ENCODE measurements at regions not wholly inside any gene's neighbourhood (a gene's known extent, or its start where the extent isn't known, plus 50 kb on each side); places are given as distances from the start of the nearest gene placed in this dataset.
"Not testable (repeated sequence)": the region's sequence is repeated elsewhere in the genome, so short reads cannot be mapped to it uniquely, and the experiment has no call there.

DNA sequence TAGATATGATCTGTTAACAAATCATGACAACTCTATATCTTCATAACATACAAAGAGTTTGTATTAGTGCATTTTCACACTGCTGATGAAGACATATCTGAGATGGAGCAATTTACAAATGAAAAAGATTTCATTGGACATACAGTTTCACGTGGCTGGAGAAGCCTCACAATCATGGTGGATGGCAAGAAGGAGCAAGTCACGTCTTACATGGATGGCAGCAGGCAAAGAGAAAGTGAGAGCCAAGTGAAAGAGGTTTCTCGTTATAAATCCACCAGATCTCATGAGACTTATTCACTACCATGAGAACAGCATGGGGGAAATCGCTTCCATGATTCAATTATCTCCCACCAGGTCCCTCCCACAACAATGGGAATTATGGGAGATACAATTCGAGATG lies 157.6 kb downstream of the DUSP6 start:
- H3K9me3 Mint-ChIP-seq, result peaks cover 6% of the 10 kb centered on the region
- no peak overlapping the region for H3K27ac Mint-ChIP-seq
- DNase-seq, result no peak
- no peaks in the 10 kb centered on the region for H3K4me1 Mint-ChIP-seq
- peaks cover 6% of the 10 kb centered on the region for H3K36me3 Mint-ChIP-seq (ENCODE audit: low read depth)
- H3K27me3 Mint-ChIP-seq, result no peaks in the 10 kb centered on the region
- ChIA-PET POLR2A (no interaction called here), CTCF (interaction anchor here (0.7 kb wide), 1 partner anchor 121 kb away, joined by 3 read pairs; no protein-coding TSS in a partner anchor)
- H3K4me3 Mint-ChIP-seq, result no peak overlapping the region

GRCh38 chr12:89192429-89192828 lies 159.9 kb downstream of the DUSP6 start:
- Mint-ChIP-seq H3K27ac (no peak overlapping the region), H3K27me3 (no peaks in the 10 kb centered on the region), H3K36me3 (ENCODE audit: low read depth) (peaks cover 18% of the 10 kb centered on the region), H3K4me3 (no peak overlapping the region), H3K9me3 (peaks cover 21% of the 10 kb centered on the region), H3K4me1 (no peaks in the 10 kb centered on the region)
- POLR2A ChIA-PET, result no interaction called here
- no peak for DNase-seq
- CTCF ChIA-PET, result interaction anchor here (0.6 to 2.0 kb wide), 5 partner anchors 10 to 1125 kb away, joined by 3 to 8 read pairs (median 5); no protein-coding TSS in a partner anchor

GRCh38 chr12:89191597-89191996 lies 160.7 kb downstream of the DUSP6 start:
- H3K27ac Mint-ChIP-seq, POLR2A ChIA-PET, DNase-seq, CTCF ChIA-PET, H3K4me3 Mint-ChIP-seq, H3K4me1 Mint-ChIP-seq, H3K27me3 Mint-ChIP-seq: not testable (repeated sequence)
- Mint-ChIP-seq H3K9me3 (peaks cover 21% of the 10 kb centered on the region), H3K36me3 (ENCODE audit: low read depth) (peaks cover 19% of the 10 kb centered on the region)

DNA sequence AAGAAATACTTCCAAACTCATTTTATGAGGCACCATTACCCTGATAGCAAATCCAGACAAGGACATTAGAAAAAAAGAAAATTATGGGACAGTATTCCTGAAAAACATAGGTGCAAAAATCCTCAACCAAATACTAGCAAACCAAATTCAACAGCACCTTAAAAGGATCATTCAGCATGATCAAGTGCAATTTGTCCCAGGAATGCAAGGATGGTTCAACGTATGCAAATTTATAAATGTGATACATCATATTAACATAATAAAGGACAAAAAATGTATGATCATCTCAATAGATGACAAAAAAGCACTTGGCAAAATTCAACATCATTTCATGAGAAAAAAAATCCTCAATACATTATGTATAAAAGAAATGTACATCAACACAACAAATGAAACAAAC lies 162.9 kb downstream of the DUSP6 start:
- Mint-ChIP-seq H3K27me3 (no peaks in the 10 kb centered on the region), H3K4me3 (no peak overlapping the region), H3K9me3 (peaks cover 27% of the 10 kb centered on the region), H3K36me3 (ENCODE audit: low read depth) (peaks cover 22% of the 10 kb centered on the region), H3K4me1 (no peaks in the 10 kb centered on the region), H3K27ac (no peak overlapping the region)
- CTCF ChIA-PET, result interaction anchor here (0.6 kb wide), 1 partner anchor 9 kb away, joined by 3 read pairs; no protein-coding TSS in a partner anchor
- POLR2A ChIA-PET, result no interaction called here
- DNase-seq, result no peak

GRCh38 chr12:89187507-89187906 lies 164.8 kb downstream of the DUSP6 start:
- CTCF ChIA-PET, result interaction anchor here (0.7 kb wide), 1 partner anchor 18 kb away, joined by 7 read pairs; no protein-coding TSS in a partner anchor
- H3K4me3 Mint-ChIP-seq, result no peak overlapping the region
- H3K27me3 Mint-ChIP-seq, result no peaks in the 10 kb centered on the region
- H3K36me3 Mint-ChIP-seq (ENCODE audit: low read depth), result peaks cover 29% of the 10 kb centered on the region
- POLR2A ChIA-PET, result no interaction called here
- peaks cover 32% of the 10 kb centered on the region for H3K9me3 Mint-ChIP-seq
- no peak overlapping the region for H3K27ac Mint-ChIP-seq
- peaks cover 1% of the 10 kb centered on the region for H3K4me1 Mint-ChIP-seq
- DNase-seq, result no peak

DNA sequence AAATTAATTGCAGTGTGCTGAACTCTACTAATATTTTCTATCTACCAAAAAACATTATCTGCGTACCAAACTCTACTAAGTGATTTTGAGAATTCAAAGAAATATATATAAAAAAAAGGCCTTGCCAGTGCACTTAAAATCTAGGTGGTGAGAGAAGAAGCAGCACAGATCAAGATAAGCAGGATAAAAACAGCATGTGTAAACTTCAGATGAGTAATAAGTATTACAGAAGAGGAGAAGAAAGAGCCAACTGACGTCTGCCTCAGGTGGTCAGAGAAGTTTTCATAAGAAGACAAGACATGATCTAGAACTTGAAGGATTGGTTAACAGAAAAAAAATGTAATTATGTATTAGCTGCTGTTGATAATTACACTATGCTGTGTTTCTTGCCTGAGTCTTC lies 166.4 kb downstream of the DUSP6 start:
- ChIA-PET CTCF (no interaction called here), POLR2A (no interaction called here)
- Mint-ChIP-seq H3K27me3 (no peaks in the 10 kb centered on the region), H3K9me3 (peaks cover 29% of the 10 kb centered on the region), H3K36me3 (ENCODE audit: low read depth) (peaks cover 30% of the 10 kb centered on the region), H3K4me3 (no peak overlapping the region), H3K4me1 (peaks cover 14% of the 10 kb centered on the region), H3K27ac (no peak overlapping the region)
- DNase-seq, result no peak

DNA sequence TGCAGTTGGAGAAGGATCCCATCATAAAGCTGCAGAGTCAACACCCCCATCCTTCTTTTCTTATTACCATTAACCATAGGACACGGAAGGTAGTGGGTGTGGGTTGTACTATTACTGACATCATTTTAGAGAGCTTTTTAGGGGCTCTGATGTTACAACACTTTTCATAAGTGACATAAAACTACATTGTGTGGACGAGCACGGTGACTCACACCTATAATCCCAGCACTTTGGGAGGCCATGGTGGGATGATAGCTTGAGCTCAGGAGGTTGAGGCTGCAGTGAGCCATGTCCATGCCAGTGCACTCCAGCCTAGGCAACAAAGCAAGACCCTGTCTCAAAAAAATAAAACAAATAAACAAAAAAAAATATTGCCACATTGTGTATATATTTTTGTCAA lies 167.1 kb downstream of the DUSP6 start:
- POLR2A ChIA-PET, result no interaction called here
- no peak for DNase-seq
- no peak overlapping the region for H3K27ac Mint-ChIP-seq
- H3K4me1 Mint-ChIP-seq, result peaks cover 21% of the 10 kb centered on the region
- H3K4me3 Mint-ChIP-seq, result no peak overlapping the region
- no peaks in the 10 kb centered on the region for H3K27me3 Mint-ChIP-seq
- CTCF ChIA-PET, result interaction anchor here (1.3 kb wide), 1 partner anchor 60 kb away, joined by 4 read pairs; no protein-coding TSS in a partner anchor
- peaks cover 29% of the 10 kb centered on the region for H3K36me3 Mint-ChIP-seq (ENCODE audit: low read depth)
- H3K9me3 Mint-ChIP-seq, result peaks cover 26% of the 10 kb centered on the region

DNA sequence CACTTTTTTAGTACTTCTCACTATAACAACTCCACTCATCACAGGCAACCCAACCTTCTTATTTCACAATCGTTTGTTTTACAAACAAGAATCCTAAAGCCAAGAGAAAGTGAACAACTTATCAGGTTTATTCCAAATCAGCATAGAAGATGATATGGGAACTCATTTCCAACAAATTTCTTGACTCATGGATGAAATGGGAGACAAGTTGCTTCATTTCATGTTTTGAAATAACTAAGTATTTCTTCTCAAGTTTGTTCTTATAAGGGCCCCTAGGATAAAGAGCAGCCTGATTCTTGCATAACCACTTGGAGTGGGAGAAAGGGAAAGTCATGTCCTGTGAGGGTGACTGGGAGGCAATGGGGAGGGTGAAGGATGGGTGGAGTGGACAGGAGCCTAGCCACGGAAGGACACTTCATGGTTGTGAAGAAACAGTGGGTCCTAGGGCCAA lies 168.3 kb downstream of the DUSP6 start:
- H3K9me3 Mint-ChIP-seq, result peaks cover 21% of the 10 kb centered on the region

GRCh38 chr12:89181271-89181920 lies 170.9 kb downstream of the DUSP6 start:
- H3K4me1 Mint-ChIP-seq, result peaks cover 26% of the 10 kb centered on the region
- CTCF ChIA-PET, result interaction anchor here (0.7 to 2.0 kb wide), 7 partner anchors 11 to 175 kb away, joined by 3 to 8 read pairs (median 3); no protein-coding TSS in a partner anchor

More for the DNA sequence above, 168.3 kb downstream of the DUSP6 start:
- ChIA-PET CTCF (interaction anchor here (1.3 kb wide), 1 partner anchor 61 kb away, joined by 4 read pairs; no protein-coding TSS in a partner anchor), POLR2A (no interaction called here)
- peaks cover 26% of the 10 kb centered on the region for H3K4me1 Mint-ChIP-seq
- H3K36me3 Mint-ChIP-seq (ENCODE audit: low read depth), result peaks cover 25% of the 10 kb centered on the region
- no peak overlapping the region for H3K27ac Mint-ChIP-seq
- no peak for DNase-seq
- no peaks in the 10 kb centered on the region for H3K27me3 Mint-ChIP-seq
- H3K4me3 Mint-ChIP-seq, result no peak overlapping the region

GRCh38 chr12:89180496-89180895 lies 171.8 kb downstream of the DUSP6 start:
- Mint-ChIP-seq H3K4me3 (no peak overlapping the region), H3K36me3 (ENCODE audit: low read depth) (peaks cover 11% of the 10 kb centered on the region), H3K9me3 (peaks cover 10% of the 10 kb centered on the region), H3K27ac (peak overlapping the region; percentile 33), H3K27me3 (no peaks in the 10 kb centered on the region), H3K4me1 (peaks cover 26% of the 10 kb centered on the region)
- DNase-seq, result no peak
- CTCF ChIA-PET, result interaction anchor here (0.6 to 2.0 kb wide), 11 partner anchors 9 to 176 kb away, joined by 3 to 8 read pairs (median 3); no protein-coding TSS in a partner anchor
- POLR2A ChIA-PET, result interaction anchor here (0.8 kb wide), 1 partner anchor 41 kb away, joined by 3 read pairs; no protein-coding TSS in a partner anchor

More at GRCh38 chr12:89181271-89181920, 170.9 kb downstream of the DUSP6 start:
- Mint-ChIP-seq H3K9me3 (peaks cover 16% of the 10 kb centered on the region), H3K27ac (peak overlapping the region; percentile 44), H3K4me3 (no peak overlapping the region), H3K27me3 (no peaks in the 10 kb centered on the region), H3K36me3 (ENCODE audit: low read depth) (peaks cover 14% of the 10 kb centered on the region)
- no peak for DNase-seq
- POLR2A ChIA-PET, result no interaction called here

DNA sequence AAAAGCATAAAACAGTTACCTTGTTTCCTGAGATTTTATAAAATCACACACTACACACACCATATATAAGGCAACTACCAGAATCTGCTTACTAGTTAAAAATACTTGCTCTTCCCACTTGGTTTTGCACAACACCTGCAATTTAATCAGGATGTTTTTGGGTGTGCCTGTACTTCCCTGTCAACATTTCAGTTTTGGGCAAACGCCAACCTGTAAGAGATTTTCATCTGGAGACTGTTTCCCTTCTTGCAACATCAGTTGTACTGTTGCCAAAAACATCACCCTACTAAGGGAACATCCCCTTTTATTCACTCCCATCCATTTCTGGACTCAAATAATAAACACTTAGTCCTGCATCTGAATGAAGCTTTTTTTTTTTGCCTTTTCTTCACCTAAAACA lies 172.3 kb downstream of the DUSP6 start:
- CTCF ChIA-PET, result interaction anchor here (0.6 to 1.5 kb wide), 8 partner anchors 10 to 61 kb away, joined by 3 to 4 read pairs (median 3); no protein-coding TSS in a partner anchor
- Mint-ChIP-seq H3K9me3 (peaks cover 10% of the 10 kb centered on the region), H3K4me1 (peaks cover 26% of the 10 kb centered on the region), H3K36me3 (ENCODE audit: low read depth) (peaks cover 11% of the 10 kb centered on the region), H3K4me3 (no peak overlapping the region), H3K27ac (peak overlapping the region; percentile 33), H3K27me3 (no peaks in the 10 kb centered on the region)
- no peak for DNase-seq
- POLR2A ChIA-PET, result interaction anchor here (0.6 to 0.8 kb wide), 2 partner anchors 19 to 42 kb away, joined by 3 to 5 read pairs; no protein-coding TSS in a partner anchor

GRCh38 chr12:89179245-89179644 lies 173.1 kb downstream of the DUSP6 start:
- POLR2A ChIA-PET, result no interaction called here
- no peak overlapping the region for H3K4me3 Mint-ChIP-seq
- CTCF ChIA-PET, result interaction anchor here (0.7 to 1.5 kb wide), 4 partner anchors 11 to 60 kb away, joined by 3 to 4 read pairs (median 3); no protein-coding TSS in a partner anchor
- H3K27ac Mint-ChIP-seq, result no peak overlapping the region
- H3K36me3 Mint-ChIP-seq (ENCODE audit: low read depth), result peaks cover 10% of the 10 kb centered on the region
- H3K27me3 Mint-ChIP-seq, result no peaks in the 10 kb centered on the region
- DNase-seq, result no peak
- H3K9me3 Mint-ChIP-seq, result peaks cover 10% of the 10 kb centered on the region
- H3K4me1 Mint-ChIP-seq, result peaks cover 26% of the 10 kb centered on the region

DNA sequence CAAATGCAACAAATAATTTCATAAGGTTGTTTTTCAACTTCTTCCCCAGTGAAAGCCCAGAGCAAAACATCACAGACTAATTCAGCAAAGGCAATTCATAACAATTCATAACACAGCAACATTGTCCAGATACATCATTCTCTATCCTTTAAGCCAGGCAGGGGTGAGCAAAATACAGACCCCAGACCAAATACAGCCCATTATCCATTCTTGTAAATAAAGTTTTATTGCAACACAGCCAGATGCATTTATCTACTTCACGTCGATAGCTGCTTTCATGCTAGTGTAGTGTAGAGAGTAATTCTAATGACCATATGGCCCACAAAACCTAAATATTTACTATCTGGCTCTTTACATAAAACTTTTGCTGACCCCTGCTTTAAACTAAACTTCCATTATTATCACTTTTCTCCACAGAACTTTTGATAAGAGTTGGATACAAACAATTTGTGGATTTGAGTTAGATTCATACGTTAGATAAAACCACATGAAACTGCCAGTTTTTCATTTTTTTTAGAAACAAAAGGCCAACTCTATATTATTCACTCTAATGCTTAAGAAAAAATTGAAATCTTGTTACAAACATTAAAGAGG lies 174.4 kb downstream of the DUSP6 start:
- no peak for DNase-seq
- ChIA-PET CTCF (no interaction called here), POLR2A (no interaction called here)
- H3K9me3 Mint-ChIP-seq, result peaks cover 5% of the 10 kb centered on the region
- no peaks in the 10 kb centered on the region for H3K27me3 Mint-ChIP-seq
- H3K4me1 Mint-ChIP-seq, result peaks cover 26% of the 10 kb centered on the region
- no peak overlapping the region for H3K4me3 Mint-ChIP-seq
- peaks cover 5% of the 10 kb centered on the region for H3K36me3 Mint-ChIP-seq (ENCODE audit: low read depth)
- no peak overlapping the region for H3K27ac Mint-ChIP-seq
